ENCODE measurements at regions not wholly inside any gene's neighbourhood (a gene's known extent, or its start where the extent isn't known, plus 50 kb on each side); places are given as distances from the start of the nearest gene placed in this dataset.
"Not testable (repeated sequence)": the region's sequence is repeated elsewhere in the genome, so short reads cannot be mapped to it uniquely, and the experiment has no call there.

- Histone ChIP-seq H3K27me3 (no peaks in the 10 kb centered on the region), H3K27ac (no peak overlapping the region), H3K9me3 (no peaks in the 10 kb centered on the region), H3K36me3 (no peaks in the 10 kb centered on the region), H3K4me1 (peaks cover 4 to 11% of the 10 kb centered on the region in 2 donors), H3K4me3 (replicated peaks in 1 of 3) (no peak overlapping the region)
- WGBS, 2 donors, result 94 to 97% methylated on average over 2 of the region's 2 CpGs
- TF ChIP-seq POLR2A (IDR thresholded peaks at IDR 0.05) (no peak), CTCF (IDR thresholded peaks at IDR 0.05) (no peak)
- intact Hi-C loops (cut with DNase I), result no loop called here
- DNase-seq, result no peak
Observed at GRCh38 chr6:40148882-40149573, 214.8 kb upstream of the MOCS1 start.

GRCh38 chr6:40146902-40147301, 212.6 kb upstream of the MOCS1 start:
- H3K27ac ChIP-seq, result no peak overlapping the region
- WGBS, 2 donors, result 39 to 51% methylated on average over 3 of the region's 3 CpGs
- no peaks in the 10 kb centered on the region for H3K9me3 ChIP-seq
- H3K4me1 ChIP-seq, result peaks cover 4 to 11% of the 10 kb centered on the region in 2 donors
- TF ChIP-seq CTCF (IDR thresholded peaks at IDR 0.05) (no peak), POLR2A (IDR thresholded peaks at IDR 0.05) (no peak)
- intact Hi-C loops (cut with DNase I), result no loop called here
- H3K36me3 ChIP-seq, result no peaks in the 10 kb centered on the region
- no peak overlapping the region for H3K4me3 ChIP-seq (replicated peaks in 1 of 3)
- peak; percentile 19 to 29 for DNase-seq
- H3K27me3 ChIP-seq, result no peaks in the 10 kb centered on the region

GRCh38 chr6:40139447-40139846, 205.2 kb upstream of the MOCS1 start:
- H3K36me3 ChIP-seq, result no peaks in the 10 kb centered on the region
- H3K9me3 ChIP-seq, result no peaks in the 10 kb centered on the region
- TF ChIP-seq CTCF (IDR thresholded peaks at IDR 0.05), result no peak
- TF ChIP-seq POLR2A (IDR thresholded peaks at IDR 0.05), result no peak
- H3K27ac ChIP-seq, result no peak overlapping the region
- 84 to 91% methylated on average over 2 of the region's 2 CpGs for WGBS, 2 donors
- H3K4me1 ChIP-seq, result no peaks in the 10 kb centered on the region
- intact Hi-C loops (cut with DNase I), result no loop called here
- DNase-seq, result no peak
- no peak overlapping the region for H3K4me3 ChIP-seq (replicated peaks in 1 of 3)
- no peaks in the 10 kb centered on the region for H3K27me3 ChIP-seq

GRCh38 chr6:40138273-40138720, 204.0 kb upstream of the MOCS1 start:
- WGBS, 2 donors, result 83 to 91% methylated on average over 4 of the region's 4 CpGs
- Histone ChIP-seq H3K36me3 (no peaks in the 10 kb centered on the region), H3K4me1 (no peaks in the 10 kb centered on the region), H3K9me3 (no peaks in the 10 kb centered on the region), H3K27ac (no peak overlapping the region), H3K4me3 (replicated peaks in 1 of 3) (no peak overlapping the region), H3K27me3 (no peaks in the 10 kb centered on the region)
- TF ChIP-seq CTCF (IDR thresholded peaks at IDR 0.05), result no peak
- TF ChIP-seq POLR2A (IDR thresholded peaks at IDR 0.05), result no peak
- intact Hi-C loops (cut with DNase I), result no loop called here
- DNase-seq, result no peak

- no peak for DNase-seq
- TF ChIP-seq CTCF (IDR thresholded peaks at IDR 0.05) (no peak), POLR2A (IDR thresholded peaks at IDR 0.05) (no peak)
- no peaks in the 10 kb centered on the region for H3K36me3 ChIP-seq
- H3K9me3 ChIP-seq, result no peaks in the 10 kb centered on the region
- no peak overlapping the region for H3K4me3 ChIP-seq (replicated peaks in 1 of 3)
- H3K27me3 ChIP-seq, result no peaks in the 10 kb centered on the region
- intact Hi-C loops (cut with DNase I), result no loop called here
- no peak overlapping the region for H3K27ac ChIP-seq
- no peaks in the 10 kb centered on the region for H3K4me1 ChIP-seq
- WGBS, 2 donors, result 76 to 83% methylated on average over 6 of the region's 6 CpGs
Observed at GRCh38 chr6:40135491-40136072, 201.3 kb upstream of the MOCS1 start.

- 90 to 94% methylated on average over 20 of the region's 20 CpGs for WGBS, 2 donors
- DNase-seq; H3K4me3 ChIP-seq (replicated peaks in 1 of 3): not testable (repeated sequence)
Observed at GRCh38 chr6:40133981-40134380, 199.7 kb upstream of the MOCS1 start.

More at GRCh38 chr6:40133981-40134380, 199.7 kb upstream of the MOCS1 start:
- H3K27me3 ChIP-seq; intact Hi-C loops (cut with DNase I); H3K36me3 ChIP-seq; H3K9me3 ChIP-seq; H3K27ac ChIP-seq; H3K4me1 ChIP-seq: not testable (repeated sequence)
